ENCODE measurements at regions not wholly inside any gene's neighbourhood (a gene's known extent, or its start where the extent isn't known, plus 50 kb on each side); places are given as distances from the start of the nearest gene placed in this dataset.

- TF ChIP-seq CTCF (IDR thresholded peaks at IDR 0.05) (peak; percentile 83), ZFX (IDR thresholded peaks at IDR 0.05; ENCODE audit: borderline replicate concordance) (no peak)
Observed at GRCh38 chr18:29874519-29875098, 1167.9 kb downstream of the DSC3 start.
